OCI-LY1 (cell line): ENCODE measurements at regions not wholly inside any gene's neighbourhood (a gene's known extent, or its start where the extent isn't known, plus 50 kb on each side); places are given as distances from the start of the nearest gene placed in this dataset.

Experiments used
- EZH2 ChIP-seq: fragments of 200-600 bp; sonication (generic), shearing (Covaris generic); IDR thresholded peaks from 2 replicates; pipeline ENCODE4 v1.8.0; 2017; ENCODE audit warnings: borderline replicate concordance, mixed run types, mild to moderate bottlenecking, antibody characterized with exemption, low read length, moderate library complexity, mixed read lengths
- TF ChIP-seq, protein P1 (sequence below): fragments of 200-600 bp; sonication (generic), shearing (Covaris generic); IDR thresholded peaks from 2 replicates; pipeline ENCODE4 v1.5.1; 2017; ENCODE audit warnings: mild to moderate bottlenecking, antibody characterized with exemption, low read length, moderate library complexity, mixed read lengths

DNA sequence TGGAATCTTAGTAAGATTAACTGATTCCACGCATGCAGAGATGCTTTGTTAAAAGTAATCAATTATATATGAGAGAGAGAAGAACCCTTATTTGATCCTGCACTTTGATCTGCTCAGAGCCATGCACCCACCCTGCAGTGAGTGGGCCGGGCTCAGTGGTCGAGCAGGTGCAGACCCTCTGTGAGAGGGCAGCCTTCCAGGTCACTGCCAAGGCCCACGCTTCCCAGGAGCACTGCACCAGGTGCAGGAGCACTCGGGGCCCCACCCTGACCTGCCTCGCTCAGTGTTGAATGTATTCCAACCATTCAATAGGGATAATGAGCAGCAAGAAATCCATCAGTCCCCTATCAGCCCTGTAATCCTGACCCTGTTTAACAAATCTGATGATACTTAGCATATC lies 126.9 kb downstream of the TMEM200C start:
- TF ChIP-seq, protein P1, sequence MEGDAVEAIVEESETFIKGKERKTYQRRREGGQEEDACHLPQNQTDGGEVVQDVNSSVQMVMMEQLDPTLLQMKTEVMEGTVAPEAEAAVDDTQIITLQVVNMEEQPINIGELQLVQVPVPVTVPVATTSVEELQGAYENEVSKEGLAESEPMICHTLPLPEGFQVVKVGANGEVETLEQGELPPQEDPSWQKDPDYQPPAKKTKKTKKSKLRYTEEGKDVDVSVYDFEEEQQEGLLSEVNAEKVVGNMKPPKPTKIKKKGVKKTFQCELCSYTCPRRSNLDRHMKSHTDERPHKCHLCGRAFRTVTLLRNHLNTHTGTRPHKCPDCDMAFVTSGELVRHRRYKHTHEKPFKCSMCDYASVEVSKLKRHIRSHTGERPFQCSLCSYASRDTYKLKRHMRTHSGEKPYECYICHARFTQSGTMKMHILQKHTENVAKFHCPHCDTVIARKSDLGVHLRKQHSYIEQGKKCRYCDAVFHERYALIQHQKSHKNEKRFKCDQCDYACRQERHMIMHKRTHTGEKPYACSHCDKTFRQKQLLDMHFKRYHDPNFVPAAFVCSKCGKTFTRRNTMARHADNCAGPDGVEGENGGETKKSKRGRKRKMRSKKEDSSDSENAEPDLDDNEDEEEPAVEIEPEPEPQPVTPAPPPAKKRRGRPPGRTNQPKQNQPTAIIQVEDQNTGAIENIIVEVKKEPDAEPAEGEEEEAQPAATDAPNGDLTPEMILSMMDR, result no peak
- no peak for TF ChIP-seq EZH2
